A673 (cell line): ENCODE measurements at regions not wholly inside any gene's neighbourhood (a gene's known extent, or its start where the extent isn't known, plus 50 kb on each side); places are given as distances from the start of the nearest gene placed in this dataset.

Experiments
- EZH2 ChIP-seq: fragments of 200-600 bp; sonication (generic); IDR thresholded peaks from 2 replicates; pipeline ENCODE4 v1.6.1; 2017; ENCODE audit warnings: borderline replicate concordance, low read depth, mild to moderate bottlenecking, mixed read lengths, antibody characterized with exemption, low read length; ENCODE audit not compliant: poor library complexity, severe bottlenecking
- TF ChIP-seq, protein P1 (sequence below): fragments of 300-800, 200-600 bp; sonication (generic); conservative IDR thresholded peaks from 2 replicates; pipeline ENCODE4 v1.5.1; 2017; ENCODE audit warnings: low read depth, mild to moderate bottlenecking, antibody characterized with exemption, low read length, moderate library complexity, mixed read lengths

DNA sequence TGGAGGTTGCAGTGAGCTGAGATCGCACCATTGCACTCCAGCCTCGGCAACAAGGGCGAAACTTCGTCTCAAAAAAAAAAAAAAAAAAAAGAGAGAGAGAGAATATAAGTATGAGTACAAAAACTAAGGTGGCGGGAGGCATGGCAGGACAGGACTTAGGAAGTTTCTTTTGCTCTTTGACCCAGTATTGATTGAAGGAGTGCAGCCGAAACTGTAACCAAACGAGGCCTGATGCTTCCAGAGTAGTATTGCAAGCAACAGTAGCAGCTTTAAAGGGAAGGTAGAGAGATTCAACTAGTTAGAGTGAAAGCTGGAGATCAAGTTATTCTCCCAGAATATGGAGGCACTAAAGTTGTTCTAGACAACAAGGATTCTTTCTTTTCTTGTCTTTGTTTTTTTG, 99.2 kb upstream of the CASZ1 start:
- TF ChIP-seq, protein P1, sequence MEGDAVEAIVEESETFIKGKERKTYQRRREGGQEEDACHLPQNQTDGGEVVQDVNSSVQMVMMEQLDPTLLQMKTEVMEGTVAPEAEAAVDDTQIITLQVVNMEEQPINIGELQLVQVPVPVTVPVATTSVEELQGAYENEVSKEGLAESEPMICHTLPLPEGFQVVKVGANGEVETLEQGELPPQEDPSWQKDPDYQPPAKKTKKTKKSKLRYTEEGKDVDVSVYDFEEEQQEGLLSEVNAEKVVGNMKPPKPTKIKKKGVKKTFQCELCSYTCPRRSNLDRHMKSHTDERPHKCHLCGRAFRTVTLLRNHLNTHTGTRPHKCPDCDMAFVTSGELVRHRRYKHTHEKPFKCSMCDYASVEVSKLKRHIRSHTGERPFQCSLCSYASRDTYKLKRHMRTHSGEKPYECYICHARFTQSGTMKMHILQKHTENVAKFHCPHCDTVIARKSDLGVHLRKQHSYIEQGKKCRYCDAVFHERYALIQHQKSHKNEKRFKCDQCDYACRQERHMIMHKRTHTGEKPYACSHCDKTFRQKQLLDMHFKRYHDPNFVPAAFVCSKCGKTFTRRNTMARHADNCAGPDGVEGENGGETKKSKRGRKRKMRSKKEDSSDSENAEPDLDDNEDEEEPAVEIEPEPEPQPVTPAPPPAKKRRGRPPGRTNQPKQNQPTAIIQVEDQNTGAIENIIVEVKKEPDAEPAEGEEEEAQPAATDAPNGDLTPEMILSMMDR = no peak
- no peak for TF ChIP-seq EZH2
